Progenitor cell of endocrine pancreas (in vitro differentiated cells): ENCODE measurements at regions not wholly inside any gene's neighbourhood (a gene's known extent, or its start where the extent isn't known, plus 50 kb on each side); places are given as distances from the start of the nearest gene placed in this dataset.
"Not testable (repeated sequence)": the region's sequence is repeated elsewhere in the genome, so short reads cannot be mapped to it uniquely, and the experiment has no call there.

ENCODE experiments used
- DNase-seq: peaks from one replicate; pipeline ENCODE4 v3.0.0; 2021; ENCODE audit warnings: low spot score; ENCODE audit not compliant: unreplicated experiment
- H3K27ac Mint-ChIP-seq: 2 replicates; pipeline ENCODE4 v1.8.0; 2021; ENCODE audit warnings: mild to moderate bottlenecking, moderate library complexity, mixed read lengths
- H3K27me3 Mint-ChIP-seq: 2 replicates; pipeline ENCODE4 v1.8.0; 2021; ENCODE audit warnings: mixed read lengths
- H3K36me3 Mint-ChIP-seq: 2 replicates; pipeline ENCODE4 v1.8.0; 2022; ENCODE audit warnings: mixed read lengths; ENCODE audit not compliant: insufficient read depth
- H3K4me1 Mint-ChIP-seq: 2 replicates; pipeline ENCODE4 v1.8.0; 2021; ENCODE audit warnings: low read depth, mixed read lengths
- H3K4me3 Mint-ChIP-seq: 2 replicates; pipeline ENCODE4 v1.8.0; 2021; ENCODE audit warnings: low read depth, mild to moderate bottlenecking, moderate library complexity, mixed read lengths
- H3K9me3 Mint-ChIP-seq: 2 replicates; pipeline ENCODE4 v1.8.0; 2021; ENCODE audit warnings: low read depth, mixed read lengths
- CTCF ChIP-seq: fragments of 200-600 bp; sonication (generic); IDR thresholded peaks from one replicate; pipeline ENCODE4 v1.5.0; 2021; ENCODE audit warnings: antibody characterized with exemption, mild to moderate bottlenecking; ENCODE audit not compliant: unreplicated experiment

GRCh38 chr2:179332903-179333302 is 68.3 kb upstream of the SESTD1 start:
- peaks cover 10% of the 10 kb centered on the region for H3K9me3 Mint-ChIP-seq
- DNase-seq: no peak
- H3K4me1 Mint-ChIP-seq: peaks cover 4% of the 10 kb centered on the region
- no peaks in the 10 kb centered on the region for H3K36me3 Mint-ChIP-seq
- no peak overlapping the region for H3K4me3 Mint-ChIP-seq
- no peak overlapping the region for H3K27ac Mint-ChIP-seq
- no peaks in the 10 kb centered on the region for H3K27me3 Mint-ChIP-seq
- no peak for TF ChIP-seq CTCF

GRCh38 chr2:179331061-179331460 is 66.4 kb upstream of the SESTD1 start:
- DNase-seq: no peak
- Mint-ChIP-seq H3K27ac (no peak overlapping the region), H3K4me3 (no peak overlapping the region), H3K27me3 (no peaks in the 10 kb centered on the region), H3K9me3 (peaks cover 10% of the 10 kb centered on the region), H3K4me1 (peaks cover 4% of the 10 kb centered on the region), H3K36me3 (no peaks in the 10 kb centered on the region)
- TF ChIP-seq CTCF: no peak

DNA sequence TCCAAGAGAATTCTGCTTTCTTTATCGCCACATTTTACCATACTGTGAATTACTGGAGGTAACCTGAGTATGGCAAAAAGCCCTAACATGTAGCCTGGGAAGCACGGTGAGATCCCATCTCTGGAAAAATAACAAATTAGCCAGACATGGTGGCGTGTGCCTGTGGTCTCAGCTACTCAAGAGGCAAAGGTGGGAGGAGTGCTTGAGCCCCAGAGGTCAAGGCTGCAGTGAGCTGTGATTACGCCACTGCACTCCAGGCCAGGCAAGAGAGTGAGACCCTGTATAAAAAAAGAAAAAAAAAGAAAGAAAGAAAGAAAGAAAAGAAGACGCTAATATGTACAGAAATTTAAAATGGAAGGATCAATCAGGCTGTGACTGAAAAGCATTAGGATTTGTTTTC is 57.7 kb upstream of the SESTD1 start:
- no peaks in the 10 kb centered on the region for H3K4me1 Mint-ChIP-seq
- no peak overlapping the region for H3K27ac Mint-ChIP-seq
- peaks cover 8% of the 10 kb centered on the region for H3K9me3 Mint-ChIP-seq
- no peaks in the 10 kb centered on the region for H3K36me3 Mint-ChIP-seq
- no peak overlapping the region for H3K4me3 Mint-ChIP-seq
- TF ChIP-seq CTCF: no peak
- H3K27me3 Mint-ChIP-seq: no peaks in the 10 kb centered on the region
- no peak for DNase-seq

GRCh38 chr2:179321034-179321433 is 56.4 kb upstream of the SESTD1 start:
- not testable (repeated sequence) for H3K36me3 Mint-ChIP-seq, H3K27me3 Mint-ChIP-seq, H3K4me1 Mint-ChIP-seq, DNase-seq, H3K4me3 Mint-ChIP-seq, H3K27ac Mint-ChIP-seq
- H3K9me3 Mint-ChIP-seq: peaks cover 14% of the 10 kb centered on the region

DNA sequence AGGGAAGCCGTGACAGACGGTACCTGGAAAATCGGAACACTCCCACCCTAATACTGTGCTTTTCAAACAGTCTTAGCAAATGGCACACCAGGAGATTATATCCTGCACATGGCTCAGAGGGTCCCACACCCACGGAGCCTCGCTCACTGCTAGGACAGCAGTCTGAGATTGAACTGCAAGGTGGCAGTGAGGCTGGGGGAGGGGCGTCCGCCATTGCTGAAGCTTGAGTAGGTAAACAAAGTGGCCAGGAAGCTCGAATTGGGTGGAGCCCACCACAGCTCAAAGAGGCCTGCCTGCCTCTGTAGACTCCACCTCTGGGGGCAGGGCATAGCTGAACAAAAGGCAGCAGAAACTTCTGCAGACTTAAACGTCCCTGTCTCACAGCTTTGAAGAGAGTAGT is 50.1 kb upstream of the SESTD1 start:
- H3K27ac Mint-ChIP-seq, H3K27me3 Mint-ChIP-seq, H3K36me3 Mint-ChIP-seq, H3K4me1 Mint-ChIP-seq, DNase-seq, H3K4me3 Mint-ChIP-seq: not testable (repeated sequence)
- H3K9me3 Mint-ChIP-seq: peaks cover 25% of the 10 kb centered on the region
